ENCODE measurements at regions not wholly inside any gene's neighbourhood (a gene's known extent, or its start where the extent isn't known, plus 50 kb on each side); places are given as distances from the start of the nearest gene placed in this dataset.
A peak's percentile ranks its signal among the peaks of the same experiment; 100 is the strongest.
"Not testable (repeated sequence)": the region's sequence is repeated elsewhere in the genome, so short reads cannot be mapped to it uniquely, and the experiment has no call there.

GRCh38 chr2:89756616-89757015, 1065.1 kb downstream of the RPIA start:
- peak in 1 of 2 experiments; percentile 36 for DNase-seq

GRCh38 chr2:89758332-89759026, 1067.0 kb downstream of the RPIA start:
- H3K36me3 ChIP-seq; H3K9me3 ChIP-seq (replicated peaks); DNase-seq; H3K4me1 ChIP-seq; H3K27ac ChIP-seq; H3K4me3 ChIP-seq; H3K27me3 ChIP-seq: not testable (repeated sequence)

More at GRCh38 chr2:89756616-89757015, 1065.1 kb downstream of the RPIA start:
- not testable (repeated sequence) for H3K27ac ChIP-seq; H3K36me3 ChIP-seq; H3K4me3 ChIP-seq; H3K9me3 ChIP-seq (replicated peaks); H3K4me1 ChIP-seq; H3K27me3 ChIP-seq

- H3K36me3 ChIP-seq; H3K4me3 ChIP-seq; H3K27me3 ChIP-seq; DNase-seq; H3K4me1 ChIP-seq; H3K27ac ChIP-seq; H3K9me3 ChIP-seq (replicated peaks): not testable (repeated sequence)
Observed at GRCh38 chr2:89760762-89761161, 1069.3 kb downstream of the RPIA start.

GRCh38 chr2:89761171-89761570, 1069.7 kb downstream of the RPIA start:
- H3K4me3 ChIP-seq, H3K36me3 ChIP-seq: not testable (repeated sequence)

GRCh38 chr2:89761863-89762262, 1070.4 kb downstream of the RPIA start:
- not testable (repeated sequence) for DNase-seq; H3K4me1 ChIP-seq; H3K4me3 ChIP-seq; H3K27ac ChIP-seq; H3K36me3 ChIP-seq; H3K9me3 ChIP-seq (replicated peaks); H3K27me3 ChIP-seq

More at GRCh38 chr2:89761171-89761570, 1069.7 kb downstream of the RPIA start:
- H3K27ac ChIP-seq; H3K9me3 ChIP-seq (replicated peaks); H3K4me1 ChIP-seq; DNase-seq; H3K27me3 ChIP-seq: not testable (repeated sequence)

GRCh38 chr2:89762461-89763253, 1071.2 kb downstream of the RPIA start:
- not testable (repeated sequence) for H3K27ac ChIP-seq; H3K4me3 ChIP-seq; H3K36me3 ChIP-seq; H3K4me1 ChIP-seq; H3K27me3 ChIP-seq; H3K9me3 ChIP-seq (replicated peaks)
- peak in 1 of 2 experiments; percentile 19 for DNase-seq

GRCh38 chr2:89763254-89763580, 1071.7 kb downstream of the RPIA start:
- no peaks in the 10 kb centered on the region for H3K27me3 ChIP-seq
- no peak overlapping the region for H3K4me3 ChIP-seq
- no peaks in the 10 kb centered on the region for H3K36me3 ChIP-seq
- no peaks in the 10 kb centered on the region for H3K4me1 ChIP-seq
- DNase-seq: peak; percentile 26 to 30
- no peaks in the 10 kb centered on the region for H3K9me3 ChIP-seq (replicated peaks)
- H3K27ac ChIP-seq: no peak overlapping the region

- no peak for DNase-seq
- no peak overlapping the region for H3K27ac ChIP-seq
- H3K4me3 ChIP-seq: no peak overlapping the region
- H3K36me3 ChIP-seq: no peaks in the 10 kb centered on the region
- no peaks in the 10 kb centered on the region for H3K4me1 ChIP-seq
- H3K9me3 ChIP-seq (replicated peaks): no peaks in the 10 kb centered on the region
- H3K27me3 ChIP-seq: no peaks in the 10 kb centered on the region
Observed at GRCh38 chr2:89763581-89764485, 1072.4 kb downstream of the RPIA start.

GRCh38 chr2:89764571-89765360, 1073.3 kb downstream of the RPIA start:
- H3K9me3 ChIP-seq (replicated peaks); H3K4me1 ChIP-seq; H3K36me3 ChIP-seq; DNase-seq; H3K4me3 ChIP-seq; H3K27ac ChIP-seq; H3K27me3 ChIP-seq: not testable (repeated sequence)

GRCh38 chr2:89765361-89765718, 1073.9 kb downstream of the RPIA start:
- not testable (repeated sequence) for DNase-seq; H3K9me3 ChIP-seq (replicated peaks); H3K27me3 ChIP-seq; H3K4me3 ChIP-seq; H3K36me3 ChIP-seq; H3K27ac ChIP-seq; H3K4me1 ChIP-seq

GRCh38 chr2:89766141-89766990, 1074.9 kb downstream of the RPIA start:
- H3K27me3 ChIP-seq; H3K36me3 ChIP-seq; H3K9me3 ChIP-seq (replicated peaks); DNase-seq; H3K4me3 ChIP-seq; H3K4me1 ChIP-seq; H3K27ac ChIP-seq: not testable (repeated sequence)

- H3K27me3 ChIP-seq; H3K4me3 ChIP-seq; H3K9me3 ChIP-seq (replicated peaks); H3K27ac ChIP-seq; H3K4me1 ChIP-seq; DNase-seq; H3K36me3 ChIP-seq: not testable (repeated sequence)
Observed at GRCh38 chr2:89767058-89767457, 1075.6 kb downstream of the RPIA start.

- no peak for DNase-seq
Observed at GRCh38 chr2:89767572-89768435, 1076.3 kb downstream of the RPIA start.

More at GRCh38 chr2:89767572-89768435, 1076.3 kb downstream of the RPIA start:
- H3K9me3 ChIP-seq (replicated peaks): no peaks in the 10 kb centered on the region
- H3K27ac ChIP-seq: no peak overlapping the region
- H3K4me3 ChIP-seq: no peak overlapping the region
- H3K4me1 ChIP-seq: no peaks in the 10 kb centered on the region
- H3K36me3 ChIP-seq: no peaks in the 10 kb centered on the region
- H3K27me3 ChIP-seq: no peaks in the 10 kb centered on the region

Data from SJCRH30 (cell line).